Fibroblast of mammary gland (primary cell): ENCODE measurements at regions not wholly inside any gene's neighbourhood (a gene's known extent, or its start where the extent isn't known, plus 50 kb on each side); places are given as distances from the start of the nearest gene placed in this dataset.
"Not testable (repeated sequence)": the region's sequence is repeated elsewhere in the genome, so short reads cannot be mapped to it uniquely, and the experiment has no call there.

Source experiments
- DNase-seq: peaks from one replicate; pipeline ENCODE4 v3.0.0-alpha.2; 2010; ENCODE audit warnings: low read depth
- H3K4me3 ChIP-seq: 2 replicates; pipeline ENCODE4 v1.5.1; 2011; ENCODE audit warnings: low read depth, mild to moderate bottlenecking, low read length, moderate library complexity; ENCODE audit not compliant: control insufficient read depth
- CTCF ChIP-seq: conservative IDR thresholded peaks from 2 replicates; pipeline ENCODE4 v1.5.1; 2011; ENCODE audit warnings: low read depth, low read length, inconsistent platforms; ENCODE audit not compliant: control insufficient read depth, insufficient read depth

- TF ChIP-seq CTCF: no peak
- no peak for DNase-seq
- no peak overlapping the region for H3K4me3 ChIP-seq
Measured at GRCh38 chr15:58355382-58355971, 76.3 kb upstream of the LIPC start.

- H3K4me3 ChIP-seq: no peak overlapping the region
- TF ChIP-seq CTCF: no peak
- no peak for DNase-seq
Measured at GRCh38 chr15:58355973-58356372, 75.8 kb upstream of the LIPC start.

GRCh38 chr15:58357529-58358476, 74.0 kb upstream of the LIPC start:
- H3K4me3 ChIP-seq: no peak overlapping the region
- peak; percentile 27 for DNase-seq
- TF ChIP-seq CTCF: no peak

GRCh38 chr15:58360421-58361090, 71.2 kb upstream of the LIPC start:
- no peak for TF ChIP-seq CTCF
- DNase-seq: no peak
- no peak overlapping the region for H3K4me3 ChIP-seq

- no peak for TF ChIP-seq CTCF
Measured at GRCh38 chr15:58361273-58361759, 70.5 kb upstream of the LIPC start.

GRCh38 chr15:58362262-58362922, 69.4 kb upstream of the LIPC start:
- DNase-seq: no peak
- TF ChIP-seq CTCF: no peak
- H3K4me3 ChIP-seq: no peak overlapping the region

More at GRCh38 chr15:58361273-58361759, 70.5 kb upstream of the LIPC start:
- no peak overlapping the region for H3K4me3 ChIP-seq
- DNase-seq: peak; percentile 95

- H3K4me3 ChIP-seq, DNase-seq: not testable (repeated sequence)
Measured at GRCh38 chr15:58363118-58363517, 68.7 kb upstream of the LIPC start.

- not testable (repeated sequence) for DNase-seq, H3K4me3 ChIP-seq
Measured at GRCh38 chr15:58363673-58364072, 68.1 kb upstream of the LIPC start.

GRCh38 chr15:58365098-58365497, 66.7 kb upstream of the LIPC start:
- DNase-seq, H3K4me3 ChIP-seq: not testable (repeated sequence)
